GM12801 (cell line): ENCODE measurements at regions not wholly inside any gene's neighbourhood (a gene's known extent, or its start where the extent isn't known, plus 50 kb on each side); places are given as distances from the start of the nearest gene placed in this dataset.

Experiments
- CTCF ChIP-seq: IDR thresholded peaks from one replicate; pipeline ENCODE4 v1.5.1; 2011; ENCODE audit warnings: control low read depth; ENCODE audit not compliant: insufficient read length; ENCODE audit errors: extremely low read depth

DNA sequence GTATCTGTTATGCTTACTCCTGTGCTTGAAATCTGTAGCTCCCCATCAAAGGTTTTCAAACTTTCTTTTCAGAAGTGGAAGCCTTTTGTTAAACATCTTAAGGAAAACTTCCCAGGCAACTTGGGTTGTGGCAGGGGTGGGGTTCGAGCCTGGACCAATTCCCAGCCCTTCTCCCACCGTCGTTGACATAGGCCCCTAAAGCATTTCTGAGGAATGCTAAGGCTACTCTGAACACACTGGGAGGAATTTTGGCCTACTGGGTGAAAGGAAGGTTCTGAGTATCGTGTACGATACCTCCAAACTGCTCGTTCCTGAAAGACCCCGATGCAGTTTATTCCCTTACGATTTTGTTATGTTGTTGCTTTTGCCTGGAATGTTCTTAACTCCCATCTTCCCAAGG is 56.1 kb upstream of the PMFBP1 start:
- no peak for TF ChIP-seq CTCF

GRCh38 chr16:72226136-72226535 is 54.2 kb upstream of the PMFBP1 start:
- TF ChIP-seq CTCF: no peak

DNA sequence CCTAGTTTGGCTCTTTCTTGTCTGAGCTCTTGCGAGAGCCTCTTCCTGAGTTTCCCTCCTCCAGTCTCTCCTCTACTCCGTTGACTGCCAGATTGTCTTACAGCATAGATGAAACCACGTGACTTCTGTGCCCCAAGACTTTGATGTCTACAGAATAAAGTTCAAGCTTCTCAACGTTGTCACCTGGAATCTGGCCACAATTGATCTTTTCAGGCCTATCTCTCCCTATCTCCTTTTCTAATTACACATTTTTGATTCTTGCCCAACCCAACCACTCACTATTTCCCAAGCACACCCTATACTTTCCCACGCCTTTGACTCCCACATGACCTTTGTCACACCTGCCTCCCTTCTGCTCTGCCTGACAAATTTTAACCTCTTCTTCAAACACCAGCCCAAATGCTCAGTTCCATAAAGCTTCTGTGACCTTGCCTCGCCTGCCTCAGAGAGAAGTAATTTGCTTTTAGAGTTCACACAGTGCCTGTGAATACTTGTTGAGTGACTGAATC is 52.4 kb upstream of the PMFBP1 start:
- no peak for TF ChIP-seq CTCF

- no peak for TF ChIP-seq CTCF
Measured at GRCh38 chr16:72222503-72222902, 50.5 kb upstream of the PMFBP1 start.
